Neural progenitor cell (in vitro differentiated cells): ENCODE measurements at regions not wholly inside any gene's neighbourhood (a gene's known extent, or its start where the extent isn't known, plus 50 kb on each side); places are given as distances from the start of the nearest gene placed in this dataset.
A peak's percentile ranks its signal among the peaks of the same experiment; 100 is the strongest.

Experiments used
- DNase-seq: peaks from one replicate; pipeline ENCODE4 v3.0.0-alpha.2; 2016; ENCODE audit warnings: low spot score
- H2AFZ ChIP-seq: fragments of 200-600 bp; sonication (generic); replicated peaks from 2 replicates; pipeline ENCODE4 v1.6.1; 2016; ENCODE audit warnings: antibody characterized with exemption
- H3F3A ChIP-seq: fragments of 200-600 bp; sonication (generic); 2 replicates; pipeline ENCODE4 v1.6.1; 2016; ENCODE audit warnings: antibody characterized with exemption, low read depth
- H3K27ac ChIP-seq: fragments of 200-600 bp; sonication (generic); 2 replicates; pipeline ENCODE4 v1.5.1; 2016; ENCODE audit warnings: mild to moderate bottlenecking
- H3K27me3 ChIP-seq: fragments of 200-600 bp; sonication (generic); 2 replicates; pipeline ENCODE4 v1.6.1; 2016; ENCODE audit warnings: mild to moderate bottlenecking, moderate library complexity
- H3K36me3 ChIP-seq: fragments of 200-600 bp; sonication (generic); 2 replicates; pipeline ENCODE4 v1.5.1; 2016
- H3K4me1 ChIP-seq: fragments of 200-600 bp; sonication (generic); 2 replicates; pipeline ENCODE4 v1.6.1; 2016; ENCODE audit warnings: mixed run types
- H3K4me2 ChIP-seq: fragments of 200-600 bp; sonication (generic); 2 replicates; pipeline ENCODE4 v1.6.1; 2016
- H3K4me3 ChIP-seq: fragments of 200-600 bp; sonication (generic); 2 replicates; pipeline ENCODE4 v1.5.1; 2016
- H3K79me2 ChIP-seq: fragments of 200-600 bp; sonication (generic); 2 replicates; pipeline ENCODE4 v1.6.1; 2016; ENCODE audit warnings: low read depth
- H3K9ac ChIP-seq: fragments of 200-600 bp; sonication (generic); 2 replicates; pipeline ENCODE4 v1.6.1; 2016
- H3K9me3 ChIP-seq: fragments of 200-600 bp; sonication (generic); 2 replicates; pipeline ENCODE4 v1.5.1; 2016; ENCODE audit warnings: low read depth
- H4K20me1 ChIP-seq: fragments of 200-600 bp; sonication (generic); 2 replicates; pipeline ENCODE4 v1.6.1; 2016; ENCODE audit warnings: low read depth
- H3K27ac Mint-ChIP-seq: 3 replicates; pipeline ENCODE4 v1.8.0; 2021; ENCODE audit warnings: mixed read lengths
- H3K27me3 Mint-ChIP-seq: 2 replicates; pipeline ENCODE4 v1.8.0; 2022; ENCODE audit warnings: low read depth, mild to moderate bottlenecking, inconsistent platforms, moderate library complexity, mixed read lengths; ENCODE audit not compliant: insufficient read depth
- H3K36me3 Mint-ChIP-seq: 3 replicates; pipeline ENCODE4 v1.8.0; 2021; ENCODE audit warnings: mixed read lengths
- H3K4me1 Mint-ChIP-seq: 3 replicates; pipeline ENCODE4 v1.8.0; 2021; ENCODE audit warnings: mixed read lengths
- H3K4me3 Mint-ChIP-seq: 3 replicates; pipeline ENCODE4 v1.8.0; 2021; ENCODE audit warnings: mild to moderate bottlenecking, moderate library complexity, mixed read lengths
- H3K9me3 Mint-ChIP-seq: 3 replicates; pipeline ENCODE4 v1.8.0; 2020; ENCODE audit warnings: mixed read lengths
- CTCF ChIP-seq: fragments of 200-600 bp; sonication (generic); IDR thresholded peaks from 2 replicates; pipeline ENCODE4 v1.5.1; 2017; ENCODE audit warnings: antibody characterized with exemption, mild to moderate bottlenecking
- EZH2 ChIP-seq: fragments of 200-600 bp; sonication (generic); IDR thresholded peaks from 2 replicates; pipeline ENCODE4 v1.6.1; 2017; ENCODE audit warnings: antibody characterized with exemption, mild to moderate bottlenecking, moderate library complexity
- EZH2phosphoT487 ChIP-seq: fragments of 200-600 bp; sonication (generic); IDR thresholded peaks from 2 replicates; pipeline ENCODE4 v1.6.1; 2017; ENCODE audit warnings: antibody characterized with exemption

- Histone ChIP-seq H3K9me3 (no peaks in the 10 kb centered on the region), H3K27me3 (no peaks in the 10 kb centered on the region), H3K4me2 (no peak overlapping the region), H3K79me2 (no peaks in the 10 kb centered on the region), H3K36me3 (no peaks in the 10 kb centered on the region), H4K20me1 (no peaks in the 10 kb centered on the region), H2AFZ (no peak overlapping the region), H3K4me3 (no peak overlapping the region), H3K4me1 (peaks cover 3% of the 10 kb centered on the region), H3K9ac (no peak overlapping the region), H3K27ac (no peak overlapping the region), H3F3A (no peaks in the 10 kb centered on the region)
- Mint-ChIP-seq H3K4me3 (no peak overlapping the region), H3K4me1 (peaks cover 33% of the 10 kb centered on the region), H3K9me3 (peaks cover 5% of the 10 kb centered on the region), H3K27me3 (peaks cover 9% of the 10 kb centered on the region), H3K27ac (peak overlapping the region; percentile 63), H3K36me3 (no peaks in the 10 kb centered on the region)
- no peak for TF ChIP-seq CTCF
- no peak for TF ChIP-seq EZH2
- TF ChIP-seq EZH2phosphoT487: no peak
- DNase-seq: no peak
These were observed 314.8 kb upstream of the C1orf174 start for GRCh38 chr1:4214826-4215225.

- no peaks in the 10 kb centered on the region for H3K36me3 Mint-ChIP-seq
- peaks cover 8% of the 10 kb centered on the region for H3K9me3 Mint-ChIP-seq
- Histone ChIP-seq H3K27me3 (no peaks in the 10 kb centered on the region), H3K79me2 (no peaks in the 10 kb centered on the region), H3K4me2 (no peak overlapping the region), H3K36me3 (no peaks in the 10 kb centered on the region), H3K4me3 (no peak overlapping the region), H4K20me1 (no peaks in the 10 kb centered on the region), H3K9ac (no peak overlapping the region), H3K27ac (no peak overlapping the region), H3K4me1 (no peaks in the 10 kb centered on the region), H3K9me3 (no peaks in the 10 kb centered on the region), H2AFZ (no peak overlapping the region), H3F3A (no peaks in the 10 kb centered on the region)
- no peak overlapping the region for H3K4me3 Mint-ChIP-seq
- no peak for DNase-seq
- peaks cover 33% of the 10 kb centered on the region for H3K4me1 Mint-ChIP-seq
- TF ChIP-seq EZH2phosphoT487 (no peak), CTCF (no peak), EZH2 (no peak)
- peaks cover 9% of the 10 kb centered on the region for H3K27me3 Mint-ChIP-seq
- peak overlapping the region; percentile 7 for H3K27ac Mint-ChIP-seq
These were observed 315.3 kb upstream of the C1orf174 start for GRCh38 chr1:4215391-4215790.

GRCh38 chr1:4216231-4216630 lies 316.2 kb upstream of the C1orf174 start:
- Histone ChIP-seq H3K9ac (no peak overlapping the region), H3K79me2 (no peaks in the 10 kb centered on the region), H3K4me2 (no peak overlapping the region), H2AFZ (no peak overlapping the region), H3K9me3 (no peaks in the 10 kb centered on the region), H3K4me1 (no peaks in the 10 kb centered on the region), H3K4me3 (no peak overlapping the region), H4K20me1 (no peaks in the 10 kb centered on the region), H3K27me3 (no peaks in the 10 kb centered on the region), H3K36me3 (no peaks in the 10 kb centered on the region), H3K27ac (no peak overlapping the region), H3F3A (no peaks in the 10 kb centered on the region)
- DNase-seq: no peak
- H3K4me3 Mint-ChIP-seq: no peak overlapping the region
- H3K9me3 Mint-ChIP-seq: peaks cover 11% of the 10 kb centered on the region
- no peak overlapping the region for H3K27ac Mint-ChIP-seq
- TF ChIP-seq EZH2 (no peak), CTCF (no peak), EZH2phosphoT487 (no peak)
- H3K27me3 Mint-ChIP-seq: peaks cover 9% of the 10 kb centered on the region
- no peaks in the 10 kb centered on the region for H3K36me3 Mint-ChIP-seq
- peaks cover 38% of the 10 kb centered on the region for H3K4me1 Mint-ChIP-seq
